AG04450 (cell line): ENCODE measurements at regions not wholly inside any gene's neighbourhood (a gene's known extent, or its start where the extent isn't known, plus 50 kb on each side); places are given as distances from the start of the nearest gene placed in this dataset.

Experiments used
- CTCF ChIA-PET: fragments of 300-600, 350-600 bp; formaldehyde crosslinking; extraction: SDS; loops from one replicate; lab custom pipeline; 2022; ENCODE audit warnings: antibody characterized with exemption, inconsistent platforms; lab: Charles Lee
- POLR2A ChIA-PET: fragments of 350-600 bp; formaldehyde crosslinking; extraction: SDS; loops from one replicate; lab custom pipeline; 2021; ENCODE audit warnings: antibody characterized with exemption, inconsistent platforms; lab: Yijun Ruan, JAX
- DNase-seq: peaks from one replicate; pipeline ENCODE4 v3.0.0-alpha.2; 2011; ENCODE audit warnings: low read depth, low spot score
- H3K27ac ChIP-seq: one replicate; pipeline ENCODE4 v1.5.1; 2012; ENCODE audit warnings: low read depth, low read length, control low read depth
- H3K27me3 ChIP-seq: one replicate; pipeline ENCODE4 v1.6.0; 2012; ENCODE audit warnings: low read length; ENCODE audit not compliant: control insufficient read depth, insufficient read depth
- H3K4me3 ChIP-seq: 2 replicates; pipeline ENCODE4 v1.5.1; 2011; ENCODE audit warnings: mild to moderate bottlenecking, low read depth, low read length, control low read depth
- H3K9me3 ChIP-seq: 2 replicates; pipeline ENCODE4 v1.5.1; 2012; ENCODE audit warnings: low read length; ENCODE audit not compliant: control insufficient read depth, insufficient read depth
- CTCF ChIP-seq: IDR thresholded peaks from 2 replicates; pipeline ENCODE4 v1.5.1; 2011; ENCODE audit warnings: low read depth, low read length, control low read depth, inconsistent platforms

- TF ChIP-seq CTCF: no peak
- Histone ChIP-seq H3K4me3 (no peak overlapping the region), H3K9me3 (peaks cover 4% of the 10 kb centered on the region; the same call in 1 of the 2 replicates), H3K27me3 (no peaks in the 10 kb centered on the region), H3K27ac (no peak overlapping the region)
- POLR2A ChIA-PET: no interaction called here
- DNase-seq: no peak
- CTCF ChIA-PET: no interaction called here
Measured at GRCh38 chr2:226637383-226637782, 162.2 kb downstream of the IRS1 start.

DNA sequence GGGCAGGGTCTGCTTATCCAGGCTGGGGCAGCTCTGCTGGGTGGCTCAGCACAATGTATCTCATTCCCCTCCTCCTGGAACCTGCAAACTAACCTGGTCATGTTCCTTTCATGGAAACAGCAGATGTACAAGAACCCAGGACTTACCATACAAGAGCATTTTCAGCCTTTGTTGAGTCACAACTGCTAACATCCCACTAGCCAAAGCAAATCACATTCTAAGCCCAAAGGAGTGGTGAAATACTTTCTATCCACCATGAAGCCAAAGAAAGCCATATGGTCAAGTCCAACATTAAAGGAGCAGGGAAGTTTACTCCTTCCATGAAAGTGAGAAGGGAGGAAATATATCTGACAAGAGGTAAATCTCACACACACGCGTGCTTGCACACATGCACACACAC, 163.0 kb downstream of the IRS1 start:
- ChIA-PET POLR2A (no interaction called here), CTCF (interaction anchor here (1.7 kb wide), 1 partner anchor 14 kb away, joined by 4 read pairs; no protein-coding TSS in a partner anchor)
- no peak for TF ChIP-seq CTCF
- Histone ChIP-seq H3K9me3 (peaks cover 4% of the 10 kb centered on the region; the same call in 1 of the 2 replicates), H3K27me3 (no peaks in the 10 kb centered on the region), H3K4me3 (no peak overlapping the region), H3K27ac (no peak overlapping the region)
- no peak for DNase-seq

DNA sequence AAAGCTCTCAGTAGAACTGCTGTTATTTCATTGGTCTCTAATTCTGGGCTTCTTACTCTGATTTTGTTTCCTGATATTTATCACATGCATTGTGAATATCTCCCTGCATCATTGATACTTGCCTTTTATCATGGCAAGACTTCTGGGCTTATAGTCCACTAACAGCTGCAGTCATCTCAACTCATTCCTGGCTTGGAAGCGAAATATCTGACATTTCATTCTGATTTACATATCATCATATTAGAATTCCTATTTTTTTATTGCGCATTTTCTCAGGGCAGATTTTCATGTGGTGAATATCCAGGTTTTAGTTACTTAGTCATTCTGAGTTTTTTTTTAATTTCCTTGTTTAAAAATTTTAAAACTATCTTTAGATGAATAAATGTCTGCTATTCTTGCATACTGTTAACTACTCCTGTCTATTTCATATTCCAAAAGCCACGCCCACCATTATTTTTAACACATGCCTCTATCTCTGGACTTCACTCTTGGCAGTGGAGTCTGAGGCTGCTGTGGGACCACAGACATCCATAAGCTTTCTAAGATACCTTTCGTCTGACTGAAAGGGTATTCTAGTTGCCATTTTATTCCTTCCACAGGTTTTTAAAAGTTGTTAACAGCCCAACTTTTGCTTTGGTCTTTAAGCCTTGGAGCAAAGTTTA, 164.5 kb downstream of the IRS1 start:
- Histone ChIP-seq H3K4me3 (no peak overlapping the region), H3K27me3 (no peaks in the 10 kb centered on the region), H3K9me3 (no peaks in the 10 kb centered on the region; the same call in 1 of the 2 replicates), H3K27ac (no peak overlapping the region)
- POLR2A ChIA-PET: no interaction called here
- CTCF ChIA-PET: interaction anchor here (1.7 kb wide), 1 partner anchor 12 kb away, joined by 4 read pairs; no protein-coding TSS in a partner anchor
- DNase-seq: no peak
- TF ChIP-seq CTCF: no peak

GRCh38 chr2:226631671-226632070, 167.9 kb downstream of the IRS1 start:
- DNase-seq: no peak
- TF ChIP-seq CTCF: no peak
- ChIA-PET CTCF (no interaction called here), POLR2A (no interaction called here)
- no peak overlapping the region for H3K4me3 ChIP-seq
- no peak overlapping the region for H3K27ac ChIP-seq
- no peaks in the 10 kb centered on the region; the same call in 1 of the 2 replicates for H3K9me3 ChIP-seq
- H3K27me3 ChIP-seq: no peaks in the 10 kb centered on the region

GRCh38 chr2:226631187-226631586, 168.4 kb downstream of the IRS1 start:
- H3K27ac ChIP-seq: no peak overlapping the region
- no peak overlapping the region for H3K4me3 ChIP-seq
- POLR2A ChIA-PET: no interaction called here
- H3K27me3 ChIP-seq: no peaks in the 10 kb centered on the region
- no peak for DNase-seq
- no peak for TF ChIP-seq CTCF
- CTCF ChIA-PET: no interaction called here
- H3K9me3 ChIP-seq: no peaks in the 10 kb centered on the region; the same call in 1 of the 2 replicates
